GM23338 (cell line): ENCODE measurements at regions not wholly inside any gene's neighbourhood (a gene's known extent, or its start where the extent isn't known, plus 50 kb on each side); places are given as distances from the start of the nearest gene placed in this dataset.

Experiments used
- ATAC-seq: fragments of 200-7000 bp; cut with Tn5 transposase; 3 replicates; pipeline ENCODE4 v1.9.1; 2020
- DNase-seq: peaks from one replicate; pipeline ENCODE4 v3.0.0-alpha.2; 2015; ENCODE audit warnings: low spot score
- H2AFZ ChIP-seq: fragments of 200-600 bp; sonication (generic); 2 replicates; pipeline ENCODE4 v1.8.0; 2016; ENCODE audit warnings: antibody characterized with exemption, mild to moderate bottlenecking, moderate library complexity
- H3F3A ChIP-seq: fragments of 200-600 bp; sonication (generic); replicated peaks from 2 replicates; pipeline ENCODE4 v1.8.0; 2017; ENCODE audit warnings: antibody characterized with exemption, mixed run types, low read depth
- H3K27ac ChIP-seq: fragments of 200-600 bp; sonication (generic); 2 replicates; pipeline ENCODE4 v1.6.1; 2016; ENCODE audit warnings: low read depth
- H3K27me3 ChIP-seq: fragments of 200-600 bp; sonication (generic); 2 replicates; pipeline ENCODE4 v1.8.0; 2016; ENCODE audit warnings: mild to moderate bottlenecking, mixed run types, moderate library complexity; ENCODE audit not compliant: insufficient read depth
- H3K36me3 ChIP-seq: fragments of 200-600 bp; sonication (generic); 2 replicates; pipeline ENCODE4 v1.8.0; 2016; ENCODE audit warnings: mild to moderate bottlenecking; ENCODE audit not compliant: insufficient read depth
- H3K4me1 ChIP-seq: fragments of 200-600 bp; sonication (generic); 2 replicates; pipeline ENCODE4 v1.8.0; 2016; ENCODE audit warnings: mild to moderate bottlenecking, moderate library complexity; ENCODE audit not compliant: insufficient read depth
- H3K4me2 ChIP-seq: fragments of 200-600 bp; sonication (generic); 2 replicates; pipeline ENCODE4 v1.7.1; 2017; ENCODE audit warnings: mixed run types
- H3K4me3 ChIP-seq: fragments of 200-600 bp; sonication (generic); 2 replicates; pipeline ENCODE4 v1.6.1; 2016; ENCODE audit warnings: mixed run types
- H3K79me2 ChIP-seq: fragments of 200-600 bp; sonication (generic); replicated peaks from 2 replicates; pipeline ENCODE4 v1.8.0; 2017; ENCODE audit warnings: mild to moderate bottlenecking; ENCODE audit not compliant: insufficient read depth
- H3K9me2 ChIP-seq: fragments of 200-600 bp; sonication (generic); 2 replicates; pipeline ENCODE4 v1.8.0; 2017; ENCODE audit not compliant: insufficient read depth
- H4K20me1 ChIP-seq: fragments of 200-600 bp; sonication (generic); replicated peaks from 2 replicates; pipeline ENCODE4 v1.8.0; 2017; ENCODE audit warnings: mild to moderate bottlenecking; ENCODE audit not compliant: insufficient read depth
- H3K27ac Mint-ChIP-seq: 2 replicates; pipeline ENCODE4 v1.8.0; 2020; ENCODE audit warnings: inconsistent platforms, mild to moderate bottlenecking, moderate library complexity, mixed read lengths
- H3K27me3 Mint-ChIP-seq: 3 replicates; pipeline ENCODE4 v1.8.0; 2022; ENCODE audit warnings: low read depth, mild to moderate bottlenecking, moderate library complexity, mixed read lengths, inconsistent platforms; ENCODE audit not compliant: insufficient read depth, poor library complexity
- H3K36me3 Mint-ChIP-seq: 3 replicates; pipeline ENCODE4 v1.8.0; 2021; ENCODE audit warnings: low read depth, mild to moderate bottlenecking, inconsistent platforms, moderate library complexity, mixed read lengths
- H3K4me1 Mint-ChIP-seq: 3 replicates; pipeline ENCODE4 v1.8.0; 2020; ENCODE audit warnings: mild to moderate bottlenecking, inconsistent platforms, mixed read lengths
- H3K4me3 Mint-ChIP-seq: 3 replicates; pipeline ENCODE4 v1.8.0; 2021; ENCODE audit warnings: moderate library complexity, mild to moderate bottlenecking, inconsistent platforms, mixed read lengths
- H3K9me3 Mint-ChIP-seq: 3 replicates; pipeline ENCODE4 v1.8.0; 2020; ENCODE audit warnings: moderate library complexity, mild to moderate bottlenecking, inconsistent platforms, mixed read lengths
- CREB1 ChIP-seq: fragments of 250-450 bp; sonication (Bioruptor Pico); IDR thresholded peaks from 2 replicates; pipeline ENCODE4 v1.5.0; 2020; ENCODE audit warnings: low read depth, mild to moderate bottlenecking, moderate library complexity
- CTCF ChIP-seq, 2 experiments: fragments of 200-600 bp in 1 of 2; sonication (generic) in 1 of 2; conservative IDR thresholded peaks; 2 replicates each; pipeline versions ENCODE4 v1.5.1 to v1.6.1; 2016 to 2017; ENCODE audit warnings: antibody characterized with exemption in 2 of 2, low read depth in 2 of 2, mild to moderate bottlenecking in 2 of 2, moderate library complexity in 1 of 2
- ETS1 ChIP-seq: IDR thresholded peaks from 2 replicates; pipeline ENCODE4 v1.6.1; 2016; ENCODE audit warnings: antibody characterized with exemption
- EZH2 ChIP-seq: fragments of 200-600 bp; sonication (generic); IDR thresholded peaks from one replicate; pipeline ENCODE4 v1.8.0; 2017; ENCODE audit warnings: antibody characterized with exemption, mild to moderate bottlenecking, low read depth; ENCODE audit not compliant: unreplicated experiment
- EZH2phosphoT487 ChIP-seq: fragments of 200-600 bp; sonication (generic); IDR thresholded peaks from one replicate; pipeline ENCODE4 v1.8.1; 2018; ENCODE audit warnings: antibody characterized with exemption; ENCODE audit not compliant: unreplicated experiment
- POLR2AphosphoS5 ChIP-seq: IDR thresholded peaks from 2 replicates; pipeline ENCODE4 v1.6.1; 2016; ENCODE audit warnings: antibody characterized with exemption, low read depth
- REST ChIP-seq: IDR thresholded peaks from one replicate; pipeline ENCODE4 v1.6.1; 2018; ENCODE audit warnings: antibody characterized with exemption; ENCODE audit not compliant: unreplicated experiment
- STAT1 ChIP-seq: IDR thresholded peaks from one replicate; pipeline ENCODE4 v1.6.1; 2016; ENCODE audit warnings: antibody characterized with exemption; ENCODE audit not compliant: unreplicated experiment
- ZNF114 ChIP-seq: fragments of 250-450 bp; sonication (Bioruptor Pico); IDR thresholded peaks from 2 replicates; pipeline ENCODE4 v1.5.0; 2020; ENCODE audit warnings: mild to moderate bottlenecking, moderate library complexity
- ZNF462 ChIP-seq: fragments of 250-450 bp; sonication (Bioruptor Pico); IDR thresholded peaks from 2 replicates; pipeline ENCODE4 v1.5.0; 2020; ENCODE audit warnings: mild to moderate bottlenecking, moderate library complexity

GRCh38 chrX:7269589-7269988 is 121.6 kb upstream of the PUDP start (continued):
- no peak for TF ChIP-seq ZNF462 (CRISPR knock-in tag)
- TF ChIP-seq EZH2, result no peak
- TF ChIP-seq CTCF (conservative IDR thresholded peaks at IDR 0.05; ENCODE audit: low read depth in 2 of 2), result no peak
- no peak for TF ChIP-seq EZH2phosphoT487
- no peak for TF ChIP-seq STAT1

GRCh38 chrX:7266288-7266687 is 118.3 kb upstream of the PUDP start:
- no peak for ATAC-seq
- H3K27me3 Mint-ChIP-seq, result no peaks in the 10 kb centered on the region
- no peak for DNase-seq
- no peak overlapping the region for H3K27ac Mint-ChIP-seq
- H3K4me1 Mint-ChIP-seq, result no peaks in the 10 kb centered on the region
- H3K4me1 ChIP-seq, result no peaks in the 10 kb centered on the region
- no peaks in the 10 kb centered on the region for H4K20me1 ChIP-seq
- H3K9me2 ChIP-seq, result no peaks in the 10 kb centered on the region
- H3K79me2 ChIP-seq, result no peaks in the 10 kb centered on the region
- H3K9me3 Mint-ChIP-seq, result no peaks in the 10 kb centered on the region; the same call in 2 of the 3 replicates
- H3K4me3 Mint-ChIP-seq, result no peak overlapping the region
- H3F3A ChIP-seq, result no peaks in the 10 kb centered on the region
- no peaks in the 10 kb centered on the region for H3K27me3 ChIP-seq
- no peaks in the 10 kb centered on the region for H3K36me3 ChIP-seq
- no peaks in the 10 kb centered on the region for H3K36me3 Mint-ChIP-seq
- TF ChIP-seq ZNF114 (CRISPR knock-in tag), result no peak
- TF ChIP-seq ETS1, result no peak
- no peak for TF ChIP-seq POLR2AphosphoS5
- no peak for TF ChIP-seq REST
- TF ChIP-seq CREB1 (CRISPR knock-in tag), result no peak
- H3K27ac ChIP-seq, result no peak overlapping the region
- no peak overlapping the region for H3K4me2 ChIP-seq
- H3K4me3 ChIP-seq, result no peak overlapping the region
- no peak overlapping the region for H2AFZ ChIP-seq
